Ishikawa (cell line): ENCODE measurements at regions not wholly inside any gene's neighbourhood (a gene's known extent, or its start where the extent isn't known, plus 50 kb on each side); places are given as distances from the start of the nearest gene placed in this dataset.

Experiments used
- CEBPB ChIP-seq: IDR thresholded peaks from 2 replicates; pipeline ENCODE4 v1.6.1; 2012
- CREB1 ChIP-seq: IDR thresholded peaks from 2 replicates; pipeline ENCODE4 v1.6.1; 2012; ENCODE audit warnings: low read depth
- EGR1 ChIP-seq: IDR thresholded peaks from 2 replicates; pipeline ENCODE4 v1.6.1; 2012
- EP300 ChIP-seq: IDR thresholded peaks from 2 replicates; pipeline ENCODE4 v1.6.1; 2012; ENCODE audit warnings: borderline replicate concordance
- FOXM1 ChIP-seq: IDR thresholded peaks from 2 replicates; pipeline ENCODE4 v1.6.1; 2012; ENCODE audit warnings: low read depth, borderline replicate concordance
- NFIC ChIP-seq: IDR thresholded peaks from 2 replicates; pipeline ENCODE4 v1.6.1; 2012
- RAD21 ChIP-seq: IDR thresholded peaks from 2 replicates; pipeline ENCODE4 v1.6.1; 2012; ENCODE audit warnings: low read depth
- TAF1 ChIP-seq: IDR thresholded peaks from 2 replicates; pipeline ENCODE4 v1.6.1; 2012; ENCODE audit warnings: low read depth, mild to moderate bottlenecking
- TCF12 ChIP-seq: IDR thresholded peaks from 2 replicates; pipeline ENCODE4 v1.6.1; 2012; ENCODE audit warnings: low read depth
- TEAD4 ChIP-seq: IDR thresholded peaks from 2 replicates; pipeline ENCODE4 v1.6.1; 2012
- YY1 ChIP-seq: IDR thresholded peaks from 2 replicates; pipeline ENCODE4 v1.6.1; 2012; ENCODE audit warnings: low read depth
- ZBTB7A ChIP-seq: IDR thresholded peaks from 2 replicates; pipeline ENCODE4 v1.6.1; 2012; ENCODE audit warnings: low read depth
- TF ChIP-seq, protein P1 (sequence below): IDR thresholded peaks from 2 replicates; pipeline ENCODE4 v1.6.1; 2012
- TF ChIP-seq, protein P2 (sequence below): IDR thresholded peaks from 2 replicates; pipeline ENCODE4 v1.6.1; 2012
- TF ChIP-seq, protein P3 (sequence below): IDR thresholded peaks from 2 replicates; pipeline ENCODE4 v1.6.1; 2012; ENCODE audit warnings: low read depth, mild to moderate bottlenecking

GRCh38 chr3:106130384-106131198 lies 261.8 kb upstream of the CBLB start:
- TF ChIP-seq TEAD4 (no peak), EGR1 (no peak), CREB1 (no peak), TCF12 (no peak)

DNA sequence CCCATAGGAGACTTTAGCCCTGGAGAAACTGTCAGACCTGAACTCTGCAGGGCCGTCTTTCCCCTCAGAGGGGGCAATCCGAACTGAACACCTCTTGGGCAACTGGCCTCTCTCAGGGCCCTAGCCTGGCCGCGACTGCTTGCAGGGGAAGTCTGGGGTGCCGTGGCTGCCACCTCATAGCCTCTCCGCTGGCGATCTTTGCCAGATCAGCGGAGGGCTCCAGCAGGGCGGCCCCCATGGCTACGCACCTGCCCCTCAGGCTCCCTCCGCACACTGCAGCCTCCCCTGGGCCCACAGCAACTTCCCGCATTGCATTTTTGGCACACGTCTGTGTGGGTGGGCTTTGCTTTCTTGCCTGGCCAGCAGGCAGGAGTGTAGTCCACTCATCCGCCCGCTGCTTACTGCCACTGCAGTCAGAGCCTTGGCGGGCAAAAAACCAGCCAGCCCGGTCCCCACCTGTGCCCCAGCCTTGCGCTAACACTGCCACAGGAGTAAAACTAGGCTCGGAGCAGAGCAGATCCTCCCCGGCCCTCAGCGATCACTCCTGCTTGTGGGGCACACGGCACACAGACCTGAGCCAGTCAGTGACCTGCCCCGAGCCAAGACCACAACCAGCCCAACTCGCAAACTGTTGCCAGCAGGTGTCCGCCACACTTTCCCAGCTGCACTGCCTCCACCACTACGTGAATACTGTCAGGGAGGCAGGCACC lies 266.8 kb upstream of the CBLB start:
- TF ChIP-seq CREB1 = no peak
- no peak for TF ChIP-seq CEBPB
- no peak for TF ChIP-seq EP300
- TF ChIP-seq TEAD4 = no peak

DNA sequence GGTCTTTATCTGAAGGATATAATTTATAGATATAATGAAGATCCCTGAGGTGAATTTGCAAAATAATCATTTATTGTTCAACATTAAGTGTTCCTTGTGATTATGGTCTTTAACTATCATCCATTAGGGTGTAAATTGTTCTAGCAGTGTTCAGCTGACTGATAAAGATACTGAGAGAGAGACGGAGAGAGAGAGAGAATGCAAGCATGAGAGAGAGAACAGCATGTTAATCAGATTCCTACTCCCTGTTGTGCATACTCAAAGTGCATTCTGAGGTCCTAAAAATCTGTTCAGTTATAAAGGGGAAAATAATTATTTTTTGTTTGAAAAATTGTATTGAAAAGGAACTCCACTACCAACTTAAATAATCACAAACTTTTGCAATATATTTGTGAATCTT lies 271.0 kb upstream of the CBLB start:
- no peak for TF ChIP-seq YY1
- TF ChIP-seq CEBPB = no peak
- no peak for TF ChIP-seq TCF12
- TF ChIP-seq EP300 = no peak
- TF ChIP-seq FOXM1 = no peak
- TF ChIP-seq, protein P1, sequence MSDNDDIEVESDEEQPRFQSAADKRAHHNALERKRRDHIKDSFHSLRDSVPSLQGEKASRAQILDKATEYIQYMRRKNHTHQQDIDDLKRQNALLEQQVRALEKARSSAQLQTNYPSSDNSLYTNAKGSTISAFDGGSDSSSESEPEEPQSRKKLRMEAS = no peak
- TF ChIP-seq, protein P2, sequence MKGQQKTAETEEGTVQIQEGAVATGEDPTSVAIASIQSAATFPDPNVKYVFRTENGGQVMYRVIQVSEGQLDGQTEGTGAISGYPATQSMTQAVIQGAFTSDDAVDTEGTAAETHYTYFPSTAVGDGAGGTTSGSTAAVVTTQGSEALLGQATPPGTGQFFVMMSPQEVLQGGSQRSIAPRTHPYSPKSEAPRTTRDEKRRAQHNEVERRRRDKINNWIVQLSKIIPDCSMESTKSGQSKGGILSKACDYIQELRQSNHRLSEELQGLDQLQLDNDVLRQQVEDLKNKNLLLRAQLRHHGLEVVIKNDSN = no peak
- TF ChIP-seq NFIC = no peak
- TF ChIP-seq ZBTB7A = no peak
- TF ChIP-seq TAF1 = no peak
- TF ChIP-seq EGR1 = no peak
- TF ChIP-seq, protein P3, sequence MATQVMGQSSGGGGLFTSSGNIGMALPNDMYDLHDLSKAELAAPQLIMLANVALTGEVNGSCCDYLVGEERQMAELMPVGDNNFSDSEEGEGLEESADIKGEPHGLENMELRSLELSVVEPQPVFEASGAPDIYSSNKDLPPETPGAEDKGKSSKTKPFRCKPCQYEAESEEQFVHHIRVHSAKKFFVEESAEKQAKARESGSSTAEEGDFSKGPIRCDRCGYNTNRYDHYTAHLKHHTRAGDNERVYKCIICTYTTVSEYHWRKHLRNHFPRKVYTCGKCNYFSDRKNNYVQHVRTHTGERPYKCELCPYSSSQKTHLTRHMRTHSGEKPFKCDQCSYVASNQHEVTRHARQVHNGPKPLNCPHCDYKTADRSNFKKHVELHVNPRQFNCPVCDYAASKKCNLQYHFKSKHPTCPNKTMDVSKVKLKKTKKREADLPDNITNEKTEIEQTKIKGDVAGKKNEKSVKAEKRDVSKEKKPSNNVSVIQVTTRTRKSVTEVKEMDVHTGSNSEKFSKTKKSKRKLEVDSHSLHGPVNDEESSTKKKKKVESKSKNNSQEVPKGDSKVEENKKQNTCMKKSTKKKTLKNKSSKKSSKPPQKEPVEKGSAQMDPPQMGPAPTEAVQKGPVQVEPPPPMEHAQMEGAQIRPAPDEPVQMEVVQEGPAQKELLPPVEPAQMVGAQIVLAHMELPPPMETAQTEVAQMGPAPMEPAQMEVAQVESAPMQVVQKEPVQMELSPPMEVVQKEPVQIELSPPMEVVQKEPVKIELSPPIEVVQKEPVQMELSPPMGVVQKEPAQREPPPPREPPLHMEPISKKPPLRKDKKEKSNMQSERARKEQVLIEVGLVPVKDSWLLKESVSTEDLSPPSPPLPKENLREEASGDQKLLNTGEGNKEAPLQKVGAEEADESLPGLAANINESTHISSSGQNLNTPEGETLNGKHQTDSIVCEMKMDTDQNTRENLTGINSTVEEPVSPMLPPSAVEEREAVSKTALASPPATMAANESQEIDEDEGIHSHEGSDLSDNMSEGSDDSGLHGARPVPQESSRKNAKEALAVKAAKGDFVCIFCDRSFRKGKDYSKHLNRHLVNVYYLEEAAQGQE = no peak
- no peak for TF ChIP-seq TEAD4
- no peak for TF ChIP-seq RAD21
- no peak for TF ChIP-seq CREB1

GRCh38 chr3:106140431-106140830 lies 271.6 kb upstream of the CBLB start:
- TF ChIP-seq FOXM1 (no peak), EP300 (no peak), TCF12 (no peak), CREB1 (no peak), CEBPB (no peak), ZBTB7A (no peak), NFIC (no peak)
- TF ChIP-seq, protein P1 = no peak
- TF ChIP-seq, protein P3 = no peak

DNA sequence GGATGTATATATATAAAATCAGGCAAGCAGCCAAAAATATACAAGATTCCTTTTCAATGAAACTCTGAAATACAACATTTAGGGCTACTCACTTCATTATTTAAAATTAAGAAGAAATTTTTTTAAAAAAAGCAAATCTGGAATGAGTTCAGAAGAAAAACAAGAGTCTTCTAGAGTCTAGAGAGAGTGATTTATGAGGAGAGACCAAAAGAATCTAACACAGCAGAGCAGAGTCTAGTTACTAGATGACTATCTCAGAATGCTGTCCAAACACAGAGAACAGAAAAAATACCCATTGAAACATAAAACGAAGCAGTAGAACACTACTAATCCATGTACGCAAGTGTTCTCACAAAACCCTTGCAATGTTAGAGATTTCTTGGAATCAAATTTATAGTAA lies 275.2 kb upstream of the CBLB start:
- no peak for TF ChIP-seq FOXM1
- TF ChIP-seq EP300 = no peak
- TF ChIP-seq, protein P2 = no peak
- no peak for TF ChIP-seq ZBTB7A
- no peak for TF ChIP-seq EGR1

DNA sequence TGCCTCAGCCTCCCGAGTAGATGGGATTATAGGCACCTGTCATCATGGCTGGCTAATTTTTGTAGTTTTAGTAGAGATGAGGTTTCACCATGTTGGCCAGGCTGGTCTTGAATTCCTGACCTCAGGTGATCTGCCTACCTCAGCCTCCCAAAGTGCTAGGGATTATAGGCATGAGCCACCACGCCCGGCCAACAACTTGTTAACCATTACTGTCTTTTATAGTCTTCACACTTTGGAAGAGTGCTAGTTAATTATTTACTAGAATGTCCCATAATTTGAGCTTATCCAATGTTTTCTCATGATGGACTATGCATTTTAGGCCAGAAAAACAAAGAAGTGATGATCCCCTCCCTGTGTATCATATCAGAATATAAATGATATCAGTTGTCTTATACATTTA lies 288.6 kb upstream of the CBLB start:
- no peak for TF ChIP-seq TEAD4
- TF ChIP-seq, protein P2 = no peak
- no peak for TF ChIP-seq EGR1
- no peak for TF ChIP-seq FOXM1
- no peak for TF ChIP-seq YY1
- no peak for TF ChIP-seq TAF1
- no peak for TF ChIP-seq RAD21
- TF ChIP-seq, protein P1 = no peak
- no peak for TF ChIP-seq CEBPB
- no peak for TF ChIP-seq EP300
- TF ChIP-seq ZBTB7A = no peak
- no peak for TF ChIP-seq CREB1
- no peak for TF ChIP-seq TCF12
- no peak for TF ChIP-seq NFIC
- TF ChIP-seq, protein P3 = no peak
